ENCODE measurements at regions not wholly inside any gene's neighbourhood (a gene's known extent, or its start where the extent isn't known, plus 50 kb on each side); places are given as distances from the start of the nearest gene placed in this dataset.

DNA sequence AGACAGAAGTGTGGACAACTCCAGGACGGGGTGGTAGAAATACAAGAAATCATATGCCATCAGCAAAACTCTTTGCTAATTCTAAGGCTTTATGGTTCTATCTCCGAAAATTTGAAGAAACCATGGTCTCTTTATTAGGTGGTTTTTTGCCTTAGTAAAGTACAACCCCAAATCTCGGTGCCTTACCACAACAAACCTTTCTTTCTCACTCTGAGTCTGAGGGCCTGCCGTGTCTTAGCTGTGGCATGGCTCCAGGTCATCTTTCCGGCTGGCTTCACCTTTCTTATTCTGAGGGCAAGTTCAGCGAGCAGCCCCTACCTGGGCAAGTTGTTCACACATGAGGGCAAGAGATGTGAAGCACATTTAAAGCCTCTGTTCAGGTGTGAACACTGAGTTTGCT lies 280.6 kb downstream of the TTLL7 start:
- DNase-seq = no peak

DNA sequence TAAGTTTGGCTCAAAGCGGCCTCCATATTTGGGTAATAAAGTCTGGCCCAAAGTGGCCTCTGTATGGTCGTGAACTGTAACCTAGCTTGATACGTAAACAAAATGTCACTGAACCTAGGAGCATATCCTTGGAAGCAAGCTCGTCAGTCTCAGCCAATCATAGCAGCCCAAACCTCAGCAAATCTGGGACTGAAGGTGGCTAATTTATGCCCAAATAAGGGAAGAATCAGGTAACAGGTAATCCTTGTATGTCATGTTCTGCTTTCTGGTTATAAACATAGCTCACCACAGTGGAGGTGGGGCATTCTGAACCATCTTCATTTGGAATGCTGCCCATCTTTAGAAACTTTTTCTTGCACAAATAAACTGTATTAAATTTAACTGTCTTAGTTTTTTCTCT lies 281.1 kb downstream of the TTLL7 start:
- DNase-seq = no peak

DNA sequence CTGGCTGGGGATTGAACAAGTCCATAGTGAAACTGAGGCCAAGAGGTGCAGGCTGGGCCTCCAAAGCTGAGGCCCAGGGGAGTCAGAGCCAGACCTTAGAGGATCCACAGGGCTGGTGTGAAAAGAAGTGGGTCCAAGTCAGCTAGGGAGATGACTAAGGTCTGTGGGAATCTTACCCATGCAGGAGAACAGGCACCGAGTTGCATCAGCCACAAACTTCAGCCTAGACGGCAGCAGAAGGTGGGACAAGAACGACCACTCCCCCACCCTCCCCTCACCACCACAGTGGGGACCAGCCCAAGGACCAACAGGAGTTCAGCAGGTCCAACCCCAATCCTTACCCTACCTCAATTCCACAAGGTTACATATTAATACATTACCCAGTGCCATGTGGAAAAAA lies 282.3 kb downstream of the TTLL7 start:
- DNase-seq = no peak

DNA sequence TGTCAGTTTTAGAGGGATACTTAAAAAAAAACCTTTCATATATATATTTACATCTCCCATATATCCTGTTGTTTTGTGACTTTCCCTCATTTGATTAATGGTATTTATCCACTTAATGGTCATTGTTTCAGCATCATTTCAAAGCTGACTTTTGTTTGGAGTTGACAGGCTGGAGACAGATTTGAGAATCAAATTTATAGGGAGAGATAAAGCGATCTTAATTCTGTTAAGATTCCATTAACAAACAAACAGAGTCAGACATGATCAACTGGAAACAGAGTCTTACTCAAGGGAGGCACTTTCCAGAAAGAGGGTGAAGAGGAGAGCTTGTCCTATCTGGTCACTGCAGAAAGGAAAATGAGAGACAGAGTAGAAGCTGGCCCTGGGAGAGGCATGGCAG lies 283.4 kb downstream of the TTLL7 start:
- DNase-seq = no peak

DNA sequence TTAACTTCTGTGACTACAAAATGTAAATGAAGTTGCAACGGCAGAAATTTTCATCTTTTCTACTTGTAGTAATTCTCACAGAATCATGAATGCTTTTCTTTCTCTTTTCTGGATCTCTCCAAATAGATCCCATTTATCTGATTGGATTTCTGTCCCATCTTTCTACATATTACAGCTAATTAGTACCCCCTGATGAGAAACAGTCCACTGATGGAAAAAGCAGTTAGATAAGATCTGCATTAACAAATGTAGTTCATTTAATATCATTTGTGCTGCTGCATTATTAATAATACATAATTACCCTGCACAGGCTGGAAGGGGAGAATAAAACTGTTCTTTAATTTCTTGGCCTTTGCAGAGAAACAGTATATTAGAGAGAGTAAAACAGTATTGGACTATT lies 289.3 kb downstream of the TTLL7 start:
- DNase-seq = no peak

DNA sequence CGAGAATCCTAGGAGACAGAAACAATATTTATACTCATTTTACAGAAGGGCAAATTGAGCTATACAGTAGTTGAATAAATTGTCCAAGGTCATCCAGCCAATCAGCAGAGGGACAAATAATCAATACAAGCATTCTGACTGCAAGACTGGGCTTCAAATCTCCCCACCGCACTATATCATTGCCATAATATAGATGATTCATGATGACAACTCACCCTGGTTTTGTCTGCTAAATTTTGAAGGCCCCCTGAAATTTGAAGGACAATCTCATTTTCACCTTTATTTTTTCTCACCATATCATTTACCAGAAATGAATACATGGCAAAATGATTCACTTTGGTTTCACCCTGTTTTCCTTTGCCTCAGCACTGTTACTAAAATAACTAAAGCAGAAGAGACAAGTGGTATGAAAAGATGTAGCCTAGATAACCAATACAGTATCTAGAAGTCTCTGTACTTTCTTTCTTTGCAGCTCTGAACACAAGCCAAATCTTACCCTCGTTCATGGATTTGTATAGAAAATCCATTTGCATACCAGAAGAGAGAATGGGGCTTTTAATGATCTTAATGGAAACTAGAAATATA lies 292.5 kb downstream of the TTLL7 start:
- no peak for DNase-seq

DNA sequence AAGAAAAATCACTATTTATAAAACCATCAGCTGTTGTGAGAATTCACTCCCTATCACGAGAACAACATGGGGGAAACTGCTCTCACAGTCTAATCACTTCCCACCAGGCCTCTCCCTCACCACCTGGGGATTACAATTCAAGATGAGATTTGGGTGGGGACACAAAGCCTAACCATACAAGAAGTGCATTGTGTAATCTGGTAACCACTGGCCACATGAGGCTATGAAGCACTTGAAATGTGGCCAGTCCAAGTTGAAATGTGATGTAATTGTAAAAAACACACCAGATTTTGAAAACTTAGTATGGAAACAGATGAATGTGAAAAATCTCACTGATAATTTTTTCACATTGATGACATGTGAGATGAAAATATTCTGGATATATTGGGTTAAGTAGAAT lies 293.8 kb downstream of the TTLL7 start:
- no peak for DNase-seq

DNA sequence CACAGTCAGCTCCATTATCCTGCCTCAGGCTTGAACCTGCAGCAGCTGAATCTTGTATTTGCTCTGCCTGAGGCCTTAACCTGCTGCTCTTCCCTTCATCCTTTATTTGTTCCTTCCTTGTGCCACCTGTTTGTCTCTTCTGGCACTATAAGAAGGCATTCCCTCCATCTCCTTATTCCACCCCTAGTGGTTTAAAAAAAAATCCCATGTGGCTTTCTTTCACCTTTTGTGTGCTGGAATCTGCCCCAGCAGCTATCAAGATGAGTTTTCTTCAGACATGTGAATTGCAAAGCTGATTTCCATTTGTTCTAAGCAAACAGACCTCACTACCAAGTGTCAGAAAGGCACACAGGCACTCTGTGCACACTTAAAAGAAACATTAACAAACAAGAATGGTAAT lies 294.6 kb downstream of the TTLL7 start:
- no peak for DNase-seq

DNA sequence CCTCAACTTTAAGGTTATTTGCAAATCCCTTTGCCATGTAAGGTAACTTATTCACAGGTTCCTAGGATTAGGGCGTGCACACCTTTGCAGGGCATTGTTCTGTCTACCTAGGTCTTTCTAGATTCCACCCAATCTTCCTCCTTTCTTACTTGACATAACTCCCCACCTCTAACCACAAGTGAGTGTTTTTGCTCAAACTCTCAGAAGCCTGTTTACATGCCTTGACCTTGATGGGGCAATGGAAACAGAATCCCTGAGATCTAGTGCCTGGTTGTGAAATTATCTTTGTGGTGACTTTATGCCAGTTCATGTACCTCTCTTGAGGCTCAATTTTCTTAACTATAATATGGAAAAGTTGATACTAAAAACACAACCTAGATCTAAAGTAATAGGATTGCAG lies 296.6 kb downstream of the TTLL7 start:
- no peak for DNase-seq

DNA sequence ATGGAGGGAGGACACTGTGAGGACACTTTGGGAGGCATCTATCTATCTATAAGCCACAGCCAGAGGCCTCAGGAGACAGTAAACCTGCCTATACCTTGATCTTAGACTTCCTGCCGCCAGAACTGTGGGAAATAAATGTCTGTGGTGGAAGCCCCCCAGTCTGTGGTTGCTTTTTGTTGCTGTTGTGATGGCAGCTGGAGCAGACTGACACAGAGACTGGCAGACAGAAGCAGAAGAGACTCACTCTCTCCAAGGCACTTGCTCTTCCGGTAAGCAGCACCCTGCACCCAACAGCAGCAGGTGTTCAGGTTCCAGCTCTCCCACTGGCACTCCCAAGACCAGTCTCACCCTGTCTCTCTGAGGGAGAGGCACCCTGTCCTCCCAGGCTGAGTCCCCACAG lies 297.6 kb downstream of the TTLL7 start:
- DNase-seq = no peak

DNA sequence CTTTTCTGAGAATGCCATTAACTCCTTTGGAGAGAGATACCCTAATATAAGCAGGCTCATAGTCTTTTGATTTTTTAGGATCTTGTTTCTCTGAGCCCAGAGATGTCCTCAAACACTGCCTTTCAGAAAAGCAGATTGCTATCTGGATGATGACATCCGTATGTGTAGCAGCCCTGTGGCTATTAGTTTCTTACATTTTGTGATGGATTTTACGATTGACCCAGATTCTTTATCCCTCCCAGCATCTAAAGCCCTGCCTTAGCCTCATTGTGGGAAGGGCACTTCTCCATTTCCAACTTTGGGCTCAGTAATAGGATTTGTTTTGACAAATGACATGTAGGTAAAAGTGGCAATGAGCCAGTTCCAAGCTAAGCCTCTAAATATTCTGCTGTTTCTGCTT lies 300.3 kb downstream of the TTLL7 start:
- no peak for DNase-seq

DNA sequence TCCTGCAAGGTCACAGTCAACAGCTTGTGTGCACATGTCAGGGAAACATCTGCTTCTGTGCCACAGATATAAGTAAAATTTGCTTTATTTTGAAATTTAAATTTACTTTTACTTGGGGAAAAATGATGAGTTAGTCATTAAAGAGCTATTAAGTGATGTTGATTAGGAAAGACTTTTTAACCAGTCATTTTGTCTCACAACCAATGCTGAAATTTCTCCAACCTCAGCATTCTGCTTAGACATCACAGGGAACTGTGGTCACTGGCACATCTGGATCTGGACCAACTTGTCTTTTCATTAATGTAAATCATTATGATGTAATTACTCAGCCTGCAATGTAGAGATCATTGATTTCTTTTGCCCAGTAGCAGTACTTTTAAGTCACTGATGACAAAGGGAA lies 301.0 kb downstream of the TTLL7 start:
- DNase-seq = no peak

DNA sequence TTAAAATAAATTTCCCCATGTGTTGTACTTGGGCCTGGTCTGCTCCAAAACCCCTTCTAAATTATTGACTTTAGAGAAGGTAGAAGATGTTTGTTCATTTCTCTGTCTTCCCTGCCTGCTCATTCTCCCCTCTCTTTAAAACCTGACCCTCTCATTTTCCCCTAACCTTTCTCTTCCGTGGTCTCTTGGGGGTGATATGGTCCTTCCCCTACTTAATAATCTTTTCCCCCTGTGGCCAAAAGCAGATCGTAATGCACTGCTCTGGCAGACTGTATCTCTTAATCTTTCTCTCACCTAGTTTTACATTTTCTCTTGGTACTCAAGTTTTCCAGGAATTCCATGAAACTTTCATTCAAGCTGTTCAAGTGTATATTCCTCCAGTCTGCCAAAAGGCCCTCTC lies 301.7 kb downstream of the TTLL7 start:
- DNase-seq = no peak

DNA sequence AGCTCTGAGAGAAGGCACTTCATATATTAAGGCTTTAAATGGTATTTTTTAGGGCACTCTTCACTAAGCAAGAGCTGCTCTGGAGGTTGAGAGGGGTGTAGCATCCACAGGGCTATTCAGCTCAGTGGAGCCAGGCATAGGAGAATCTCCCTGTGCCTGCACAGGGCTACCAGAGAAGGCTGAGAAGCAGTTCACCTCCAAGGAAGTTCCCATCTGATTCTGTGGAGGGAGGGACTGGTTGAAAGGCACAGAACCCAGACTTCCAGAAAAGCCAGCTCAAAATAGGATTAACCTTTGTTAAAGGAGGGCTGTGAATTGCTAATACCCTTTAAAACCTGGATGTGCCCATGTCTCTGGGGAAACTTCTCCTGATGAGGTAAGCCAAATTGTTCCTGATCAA lies 304.5 kb downstream of the TTLL7 start:
- DNase-seq = no peak

DNA sequence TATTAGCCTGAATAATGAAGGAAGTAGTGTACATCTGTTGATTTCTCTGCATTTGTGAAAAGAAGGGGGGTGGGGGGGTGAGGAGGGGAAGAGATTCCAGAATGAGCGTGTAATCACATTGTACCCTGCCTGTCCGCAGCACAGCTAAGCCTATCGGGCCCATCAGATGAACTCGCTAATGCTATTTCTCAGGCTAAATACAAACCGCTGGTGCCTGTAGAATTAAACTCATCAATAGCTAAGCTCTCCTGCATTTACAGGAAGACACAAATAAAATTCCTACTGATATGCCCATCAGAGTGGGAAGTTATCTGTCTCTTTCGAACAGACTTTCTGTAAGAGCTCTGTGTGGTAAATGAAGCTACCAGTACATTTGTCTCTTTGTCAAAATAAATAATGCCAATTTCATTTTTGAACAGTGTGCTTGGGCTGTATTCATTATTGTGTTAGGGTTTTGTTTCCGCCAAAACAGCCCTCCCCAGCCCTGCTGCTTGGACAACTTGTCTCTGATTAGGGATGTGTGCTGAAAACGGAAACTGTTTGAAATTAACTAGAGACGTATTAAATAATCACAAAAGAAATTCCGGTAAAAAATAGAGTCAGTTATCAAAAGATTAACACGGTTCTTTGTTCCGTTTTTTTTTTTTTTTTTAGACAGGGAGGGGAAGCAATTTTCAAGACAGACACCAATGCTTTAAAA lies 305.4 kb downstream of the TTLL7 start:
- DNase-seq = no peak

DNA sequence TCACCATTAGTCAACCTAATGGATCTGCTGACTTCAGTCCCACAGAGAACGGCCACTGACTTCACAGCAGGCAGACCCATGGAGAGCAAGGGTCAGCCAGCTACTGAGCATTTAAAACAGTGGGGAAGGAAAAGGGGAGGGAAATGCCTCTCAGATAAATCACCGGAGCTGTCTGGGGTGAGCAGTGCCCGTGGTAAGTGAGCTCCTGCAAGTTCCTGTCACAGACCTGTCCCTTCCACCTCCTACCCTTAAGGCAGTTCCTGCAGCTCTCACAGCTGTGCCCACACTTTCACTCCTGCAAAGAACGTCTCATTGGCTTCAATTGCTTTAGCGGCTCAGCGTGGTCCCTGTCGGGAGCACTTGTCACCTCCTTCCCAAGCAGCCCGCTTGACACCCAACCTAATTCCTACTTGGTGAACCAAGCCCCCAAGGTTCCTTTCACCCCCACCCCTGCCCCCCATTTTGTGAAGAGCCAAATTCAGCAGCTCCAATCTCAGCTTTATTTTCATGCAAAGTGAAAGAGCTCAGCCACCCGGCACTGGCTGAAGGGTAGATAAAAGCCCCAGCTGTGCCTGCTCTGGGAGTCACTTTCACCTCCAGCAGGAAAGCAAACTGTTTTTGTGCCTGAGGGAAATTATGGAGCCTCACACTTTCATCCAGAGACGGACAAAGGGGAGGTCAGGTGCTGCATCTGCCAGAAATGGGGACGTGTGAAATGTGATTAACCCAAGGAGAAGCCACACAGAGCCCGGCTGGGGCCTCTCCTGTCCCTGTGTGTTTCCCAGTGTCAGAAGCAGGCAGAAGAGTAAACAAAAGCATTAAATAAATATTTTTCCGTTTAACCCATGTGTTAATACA lies 306.2 kb downstream of the TTLL7 start:
- no peak for DNase-seq

DNA sequence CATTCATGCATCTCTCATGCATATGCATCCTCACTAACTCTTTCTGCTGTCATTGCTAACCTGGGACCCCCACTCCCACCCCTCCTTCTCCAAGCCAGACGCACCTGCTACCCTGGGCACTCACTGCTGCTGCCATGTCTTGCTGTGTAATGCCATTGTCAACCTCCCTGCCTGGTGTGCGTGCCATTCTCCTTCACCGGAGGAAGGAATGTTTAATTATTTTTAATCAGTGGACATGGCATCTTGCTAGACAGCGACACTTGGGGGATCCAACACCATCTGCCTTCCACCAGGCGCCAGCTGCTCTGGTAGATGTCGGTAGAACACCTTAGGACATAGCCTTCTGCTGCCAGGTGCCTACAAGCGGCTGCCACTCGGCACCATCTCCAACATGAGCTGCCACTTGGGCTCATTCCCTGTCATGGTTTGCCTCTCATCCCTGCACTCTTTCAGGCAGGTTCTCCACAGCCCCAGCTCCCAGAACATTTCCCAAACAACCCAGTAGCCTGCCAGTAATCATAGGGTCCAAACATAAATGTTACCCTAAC lies 306.9 kb downstream of the TTLL7 start:
- DNase-seq = no peak

DNA sequence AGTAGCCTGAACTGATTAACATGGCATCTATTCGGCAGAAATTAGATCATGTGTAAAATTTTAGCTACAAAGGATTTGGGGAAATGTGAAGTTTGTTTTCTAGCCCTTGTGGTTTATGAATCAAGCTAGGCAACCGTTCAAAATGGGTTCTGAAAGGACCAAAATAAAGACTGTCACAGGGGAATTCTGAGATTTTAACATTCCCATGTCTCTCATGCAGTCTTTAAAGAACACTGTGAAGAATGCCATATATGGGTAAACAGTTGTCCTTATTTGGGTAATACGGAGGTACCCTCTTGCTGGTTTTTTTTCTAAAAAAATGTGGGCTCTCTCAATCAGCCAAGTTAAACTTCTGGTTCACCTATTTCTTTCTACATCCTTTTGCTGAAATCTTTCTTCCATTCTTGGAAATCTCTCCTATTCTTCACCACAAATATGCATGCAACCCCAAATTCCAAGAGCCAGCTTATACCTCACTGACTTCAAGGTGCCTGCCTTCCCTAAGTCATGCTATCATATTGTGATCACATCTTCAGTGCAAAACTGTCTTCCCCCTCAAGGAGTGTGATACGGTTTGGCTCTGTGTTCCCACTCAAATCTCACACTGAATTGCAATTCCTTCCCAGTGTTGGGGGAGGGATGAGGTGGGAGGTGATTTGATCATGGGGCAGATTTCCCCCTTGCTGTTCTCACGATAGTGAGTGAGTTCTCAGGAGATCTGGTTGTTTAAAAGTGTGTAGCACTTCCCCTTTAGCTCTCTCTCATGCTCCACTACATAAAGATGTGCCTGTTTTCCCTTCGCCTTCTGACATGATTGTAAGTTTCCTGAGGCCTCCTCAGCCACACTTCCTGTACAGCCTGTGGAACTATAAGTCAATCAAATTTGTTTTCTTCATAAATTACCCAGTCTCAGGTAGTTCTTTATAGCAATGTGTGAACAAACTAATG lies 308.7 kb downstream of the TTLL7 start:
- DNase-seq = no peak

DNA sequence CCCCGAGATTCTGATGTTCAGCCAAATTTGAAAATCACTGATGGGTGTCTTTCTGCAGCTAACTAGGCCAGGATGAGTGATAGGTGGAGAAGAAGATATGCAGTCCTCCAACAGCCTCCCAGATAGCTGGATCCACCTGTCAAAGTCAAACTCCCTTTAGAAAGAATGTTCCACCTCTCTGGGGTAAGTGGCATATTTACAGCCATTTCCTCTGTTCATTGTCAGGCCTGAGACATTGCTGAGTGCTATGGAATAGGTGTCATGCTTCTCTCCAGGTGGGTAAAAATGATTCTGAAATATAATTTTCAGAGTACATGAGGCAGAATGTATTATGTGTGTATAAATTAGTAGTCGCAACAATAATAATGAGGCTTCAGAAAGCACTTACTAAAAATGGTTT lies 316.8 kb downstream of the TTLL7 start:
- no peak for DNase-seq

DNA sequence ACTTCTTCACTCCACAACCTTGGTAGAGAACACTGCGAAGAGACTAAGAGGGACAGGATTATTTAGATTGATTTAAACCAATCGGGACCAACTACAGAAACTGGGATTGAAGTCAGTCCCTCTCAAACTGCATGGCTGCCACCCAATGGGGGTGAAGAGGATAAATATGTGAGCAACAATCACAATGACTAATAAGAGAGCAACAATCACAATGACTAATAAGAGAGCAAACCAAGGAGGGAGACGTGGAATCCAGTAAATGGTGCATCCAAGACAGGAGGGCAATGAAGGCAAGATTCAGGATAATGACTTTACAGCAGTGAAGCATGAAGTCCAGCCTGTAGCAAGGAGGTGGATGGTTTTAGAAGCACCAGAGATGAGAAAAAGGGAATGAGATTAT lies 322.8 kb downstream of the TTLL7 start:
- DNase-seq = no peak

DNA sequence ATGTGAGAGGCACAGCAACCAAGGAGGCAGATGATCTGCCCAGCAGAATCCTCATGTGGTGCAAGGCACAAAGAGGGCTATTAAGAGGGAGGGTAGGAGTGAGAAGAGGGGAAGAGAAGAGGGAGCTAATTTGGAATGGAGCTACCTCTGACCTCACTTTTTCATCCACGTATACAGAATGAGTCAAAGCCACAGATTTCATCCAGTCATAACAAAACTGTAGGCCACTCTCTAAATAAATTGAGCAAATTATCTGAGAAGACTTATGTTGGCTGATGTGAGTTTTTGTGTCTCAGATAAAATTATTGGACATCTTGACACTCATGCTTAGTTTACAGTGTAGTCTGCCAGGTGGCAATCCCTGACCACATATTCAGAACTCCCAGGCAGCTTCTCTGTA lies 325.6 kb downstream of the TTLL7 start:
- no peak for DNase-seq

DNA sequence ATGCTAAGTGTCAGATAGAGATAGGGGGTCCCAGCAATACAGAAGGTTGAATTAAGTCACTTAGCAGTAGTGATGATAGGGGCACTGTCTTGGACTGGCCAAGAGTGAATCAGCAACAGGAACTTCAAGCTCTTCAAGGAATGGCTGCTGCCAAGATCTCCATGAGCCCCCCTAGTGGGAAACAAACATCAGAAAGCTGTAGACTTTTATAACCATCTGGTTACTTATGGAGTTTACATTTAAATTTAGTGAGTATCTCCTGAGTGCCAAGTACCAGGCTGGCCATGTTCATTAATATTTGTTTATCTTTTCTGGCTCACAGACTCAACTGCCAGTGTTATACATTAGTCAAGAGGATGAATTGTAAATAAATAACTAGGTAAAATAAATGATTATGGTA lies 327.3 kb downstream of the TTLL7 start:
- no peak for DNase-seq
